PFSK-1 (cell line): ENCODE measurements at regions not wholly inside any gene's neighbourhood (a gene's known extent, or its start where the extent isn't known, plus 50 kb on each side); places are given as distances from the start of the nearest gene placed in this dataset.

Source experiments
- FOXP2 ChIP-seq: optimal IDR thresholded peaks from 2 replicates; pipeline ENCODE3; 2011; ENCODE audit warnings: borderline replicate concordance, control low read depth, inconsistent platforms; ENCODE audit not compliant: insufficient read depth; ENCODE audit errors: extremely low read length, extremely low read depth
- POLR2AphosphoS5 ChIP-seq: IDR thresholded peaks from 2 replicates; pipeline ENCODE4 v1.6.1; 2012; ENCODE audit warnings: low read depth, mild to moderate bottlenecking, control low read depth, low read length, moderate library complexity
- TAF1 ChIP-seq: IDR thresholded peaks from 2 replicates; pipeline ENCODE4 v1.6.1; 2012; ENCODE audit warnings: low read length, control low read depth, borderline replicate concordance; ENCODE audit not compliant: insufficient read depth

DNA sequence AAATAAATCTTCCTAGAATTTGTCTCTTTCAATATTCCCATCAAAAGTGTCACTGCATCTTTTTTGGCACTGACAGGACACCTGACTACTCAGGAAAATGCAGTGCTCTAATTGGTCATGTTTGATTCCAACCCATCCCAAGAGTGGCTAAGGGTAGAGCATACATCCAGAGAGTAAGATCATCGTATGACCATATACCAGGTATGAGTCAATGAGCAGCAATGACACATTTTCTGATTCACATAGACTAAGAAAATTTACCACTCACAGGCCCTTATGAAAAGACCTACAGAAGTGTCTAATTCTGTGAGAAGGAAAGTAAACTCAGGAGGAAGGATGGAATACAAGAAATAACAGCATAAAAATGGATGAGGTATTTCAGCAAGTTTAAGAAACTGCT, 434.2 kb downstream of the ZIC1 start:
- TF ChIP-seq POLR2AphosphoS5 (no peak), TAF1 (no peak), FOXP2 (no peak)
